ENCODE measurements at regions not wholly inside any gene's neighbourhood (a gene's known extent, or its start where the extent isn't known, plus 50 kb on each side); places are given as distances from the start of the nearest gene placed in this dataset.
"Not testable (repeated sequence)": the region's sequence is repeated elsewhere in the genome, so short reads cannot be mapped to it uniquely, and the experiment has no call there.

GRCh38 chr4:124132161-124132560 is 580.4 kb downstream of the ANKRD50 start:
- ChIA-PET POLR2A (no interaction called here), CTCF (no interaction called here)
- H3K27ac Mint-ChIP-seq, result no peak overlapping the region
- DNase-seq, result no peak
- no peaks in the 10 kb centered on the region for H3K36me3 Mint-ChIP-seq (ENCODE audit: low read depth)
- H3K9me3 Mint-ChIP-seq, result peaks cover 11% of the 10 kb centered on the region
- H3K4me1 Mint-ChIP-seq, result no peaks in the 10 kb centered on the region
- H3K4me3 Mint-ChIP-seq, result no peak overlapping the region
- no peaks in the 10 kb centered on the region for H3K27me3 Mint-ChIP-seq

GRCh38 chr4:124133753-124134152 is 578.8 kb downstream of the ANKRD50 start:
- Mint-ChIP-seq H3K4me1 (no peaks in the 10 kb centered on the region), H3K36me3 (ENCODE audit: low read depth) (no peaks in the 10 kb centered on the region), H3K9me3 (peaks cover 10% of the 10 kb centered on the region), H3K4me3 (no peak overlapping the region), H3K27ac (no peak overlapping the region), H3K27me3 (no peaks in the 10 kb centered on the region)
- no peak for DNase-seq
- CTCF ChIA-PET, result no interaction called here
- POLR2A ChIA-PET, result no interaction called here

- H3K27me3 Mint-ChIP-seq, result no peaks in the 10 kb centered on the region
- ChIA-PET POLR2A (no interaction called here), CTCF (no interaction called here)
- no peak overlapping the region for H3K27ac Mint-ChIP-seq
- no peaks in the 10 kb centered on the region for H3K4me1 Mint-ChIP-seq
- H3K4me3 Mint-ChIP-seq, result no peak overlapping the region
- DNase-seq, result no peak
- H3K36me3 Mint-ChIP-seq (ENCODE audit: low read depth), result no peaks in the 10 kb centered on the region
- peaks cover 12% of the 10 kb centered on the region for H3K9me3 Mint-ChIP-seq
Measured at GRCh38 chr4:124135409-124135813, 577.1 kb downstream of the ANKRD50 start.

- H3K27me3 Mint-ChIP-seq, result no peaks in the 10 kb centered on the region
- no peaks in the 10 kb centered on the region for H3K36me3 Mint-ChIP-seq (ENCODE audit: low read depth)
- DNase-seq, result no peak
- H3K4me3 Mint-ChIP-seq, result no peak overlapping the region
- peaks cover 4% of the 10 kb centered on the region for H3K9me3 Mint-ChIP-seq
- ChIA-PET CTCF (no interaction called here), POLR2A (no interaction called here)
- H3K27ac Mint-ChIP-seq, result no peak overlapping the region
- H3K4me1 Mint-ChIP-seq, result no peaks in the 10 kb centered on the region
Measured at GRCh38 chr4:124139044-124139443, 573.5 kb downstream of the ANKRD50 start.

- ChIA-PET POLR2A (no interaction called here), CTCF (no interaction called here)
- no peak for DNase-seq
- no peak overlapping the region for H3K27ac Mint-ChIP-seq
- no peaks in the 10 kb centered on the region for H3K27me3 Mint-ChIP-seq
- H3K36me3 Mint-ChIP-seq (ENCODE audit: low read depth), result no peaks in the 10 kb centered on the region
- peaks cover 3% of the 10 kb centered on the region for H3K9me3 Mint-ChIP-seq
- no peak overlapping the region for H3K4me3 Mint-ChIP-seq
- H3K4me1 Mint-ChIP-seq, result no peaks in the 10 kb centered on the region
Measured at GRCh38 chr4:124143632-124144031, 568.9 kb downstream of the ANKRD50 start.

- ChIA-PET CTCF (no interaction called here), POLR2A (no interaction called here)
- Mint-ChIP-seq H3K4me1 (no peaks in the 10 kb centered on the region), H3K36me3 (ENCODE audit: low read depth) (no peaks in the 10 kb centered on the region), H3K9me3 (no peaks in the 10 kb centered on the region), H3K4me3 (no peak overlapping the region), H3K27ac (no peak overlapping the region), H3K27me3 (no peaks in the 10 kb centered on the region)
- no peak for DNase-seq
Measured at GRCh38 chr4:124144238-124144654, 568.3 kb downstream of the ANKRD50 start.

GRCh38 chr4:124146068-124146467 is 566.5 kb downstream of the ANKRD50 start:
- Mint-ChIP-seq H3K27me3 (no peaks in the 10 kb centered on the region), H3K27ac (no peak overlapping the region), H3K4me1 (no peaks in the 10 kb centered on the region), H3K36me3 (ENCODE audit: low read depth) (no peaks in the 10 kb centered on the region), H3K9me3 (no peaks in the 10 kb centered on the region), H3K4me3 (no peak overlapping the region)
- ChIA-PET CTCF (no interaction called here), POLR2A (no interaction called here)
- DNase-seq, result no peak

GRCh38 chr4:124151031-124151430 is 561.5 kb downstream of the ANKRD50 start:
- ChIA-PET CTCF (no interaction called here), POLR2A (no interaction called here)
- H3K9me3 Mint-ChIP-seq, result no peaks in the 10 kb centered on the region
- no peak overlapping the region for H3K27ac Mint-ChIP-seq
- H3K36me3 Mint-ChIP-seq (ENCODE audit: low read depth), result no peaks in the 10 kb centered on the region
- no peaks in the 10 kb centered on the region for H3K27me3 Mint-ChIP-seq
- no peaks in the 10 kb centered on the region for H3K4me1 Mint-ChIP-seq
- H3K4me3 Mint-ChIP-seq, result no peak overlapping the region
- no peak for DNase-seq

- Mint-ChIP-seq H3K4me1 (no peaks in the 10 kb centered on the region), H3K4me3 (no peak overlapping the region), H3K9me3 (no peaks in the 10 kb centered on the region), H3K27ac (no peak overlapping the region), H3K27me3 (no peaks in the 10 kb centered on the region), H3K36me3 (ENCODE audit: low read depth) (no peaks in the 10 kb centered on the region)
- CTCF ChIA-PET, result no interaction called here
- POLR2A ChIA-PET, result no interaction called here
- DNase-seq, result no peak
Measured at GRCh38 chr4:124152132-124152531, 560.4 kb downstream of the ANKRD50 start.

GRCh38 chr4:124155239-124155638 is 557.3 kb downstream of the ANKRD50 start:
- Mint-ChIP-seq H3K4me1 (no peaks in the 10 kb centered on the region), H3K36me3 (ENCODE audit: low read depth) (no peaks in the 10 kb centered on the region), H3K9me3 (no peaks in the 10 kb centered on the region), H3K27me3 (no peaks in the 10 kb centered on the region), H3K4me3 (no peak overlapping the region), H3K27ac (no peak overlapping the region)
- DNase-seq, result no peak
- ChIA-PET CTCF (no interaction called here), POLR2A (no interaction called here)

GRCh38 chr4:124157396-124158083 is 555.0 kb downstream of the ANKRD50 start:
- no peaks in the 10 kb centered on the region for H3K4me1 Mint-ChIP-seq
- no peaks in the 10 kb centered on the region for H3K27me3 Mint-ChIP-seq
- no peaks in the 10 kb centered on the region for H3K9me3 Mint-ChIP-seq
- no peaks in the 10 kb centered on the region for H3K36me3 Mint-ChIP-seq (ENCODE audit: low read depth)
- no peak for DNase-seq
- POLR2A ChIA-PET, result no interaction called here
- H3K4me3 Mint-ChIP-seq, result no peak overlapping the region
- CTCF ChIA-PET, result no interaction called here
- H3K27ac Mint-ChIP-seq, result no peak overlapping the region

- no peak overlapping the region for H3K27ac Mint-ChIP-seq
- CTCF ChIA-PET, result no interaction called here
- DNase-seq, result no peak
- H3K4me3 Mint-ChIP-seq, result no peak overlapping the region
- H3K4me1 Mint-ChIP-seq, result no peaks in the 10 kb centered on the region
- POLR2A ChIA-PET, result no interaction called here
- H3K9me3 Mint-ChIP-seq, result no peaks in the 10 kb centered on the region
- H3K27me3 Mint-ChIP-seq, result no peaks in the 10 kb centered on the region
- no peaks in the 10 kb centered on the region for H3K36me3 Mint-ChIP-seq (ENCODE audit: low read depth)
Measured at GRCh38 chr4:124163401-124163800, 549.1 kb downstream of the ANKRD50 start.

GRCh38 chr4:124167602-124168001 is 544.9 kb downstream of the ANKRD50 start:
- Mint-ChIP-seq H3K4me3 (no peak overlapping the region), H3K9me3 (no peaks in the 10 kb centered on the region), H3K36me3 (ENCODE audit: low read depth) (no peaks in the 10 kb centered on the region), H3K27me3 (no peaks in the 10 kb centered on the region), H3K4me1 (no peaks in the 10 kb centered on the region), H3K27ac (no peak overlapping the region)
- CTCF ChIA-PET, result no interaction called here
- POLR2A ChIA-PET, result no interaction called here
- no peak for DNase-seq

GRCh38 chr4:124169524-124169923 is 543.0 kb downstream of the ANKRD50 start:
- H3K4me1 Mint-ChIP-seq; H3K4me3 Mint-ChIP-seq; DNase-seq; H3K27me3 Mint-ChIP-seq; H3K27ac Mint-ChIP-seq; POLR2A ChIA-PET; CTCF ChIA-PET; H3K36me3 Mint-ChIP-seq (ENCODE audit: low read depth); H3K9me3 Mint-ChIP-seq: not testable (repeated sequence)

- Mint-ChIP-seq H3K9me3 (no peaks in the 10 kb centered on the region), H3K27me3 (no peaks in the 10 kb centered on the region), H3K4me3 (no peak overlapping the region), H3K27ac (no peak overlapping the region), H3K4me1 (no peaks in the 10 kb centered on the region), H3K36me3 (ENCODE audit: low read depth) (no peaks in the 10 kb centered on the region)
- CTCF ChIA-PET, result no interaction called here
- no peak for DNase-seq
- POLR2A ChIA-PET, result no interaction called here
Measured at GRCh38 chr4:124173912-124174311, 538.6 kb downstream of the ANKRD50 start.
